GM18505 (cell line): ENCODE measurements at regions not wholly inside any gene's neighbourhood (a gene's known extent, or its start where the extent isn't known, plus 50 kb on each side); places are given as distances from the start of the nearest gene placed in this dataset.

ENCODE experiments used
- ATAC-seq: cut with Tn5 transposase; IDR thresholded peaks from one replicate; pipeline ENCODE4 v1.9.1; 2021; ENCODE audit not compliant: unreplicated experiment
- POLR2A ChIP-seq: IDR thresholded peaks from 4 replicates; pipeline ENCODE4 v1.6.1; 2011; ENCODE audit warnings: borderline replicate concordance; ENCODE audit not compliant: insufficient read depth, insufficient read length; ENCODE audit errors: extremely low read depth

DNA sequence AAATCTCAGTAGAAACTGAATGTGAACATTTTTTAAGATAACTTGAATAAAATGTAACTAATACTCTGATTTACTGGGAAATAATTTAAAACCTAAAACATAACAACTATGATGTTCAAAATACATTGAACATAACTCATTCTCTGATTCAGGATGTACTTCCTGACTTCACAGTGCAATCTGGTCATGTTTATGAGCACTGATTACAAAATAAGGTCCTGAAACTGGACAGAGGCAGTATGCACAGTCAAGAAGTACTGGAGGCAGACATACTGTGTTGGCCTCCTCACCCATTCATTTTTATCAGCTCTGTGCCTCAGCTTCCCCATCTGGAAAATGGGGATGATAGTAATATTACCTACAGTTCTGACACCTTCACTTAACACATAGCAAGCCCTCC is 651.3 kb downstream of the PTPRC start:
- no peak for ATAC-seq

DNA sequence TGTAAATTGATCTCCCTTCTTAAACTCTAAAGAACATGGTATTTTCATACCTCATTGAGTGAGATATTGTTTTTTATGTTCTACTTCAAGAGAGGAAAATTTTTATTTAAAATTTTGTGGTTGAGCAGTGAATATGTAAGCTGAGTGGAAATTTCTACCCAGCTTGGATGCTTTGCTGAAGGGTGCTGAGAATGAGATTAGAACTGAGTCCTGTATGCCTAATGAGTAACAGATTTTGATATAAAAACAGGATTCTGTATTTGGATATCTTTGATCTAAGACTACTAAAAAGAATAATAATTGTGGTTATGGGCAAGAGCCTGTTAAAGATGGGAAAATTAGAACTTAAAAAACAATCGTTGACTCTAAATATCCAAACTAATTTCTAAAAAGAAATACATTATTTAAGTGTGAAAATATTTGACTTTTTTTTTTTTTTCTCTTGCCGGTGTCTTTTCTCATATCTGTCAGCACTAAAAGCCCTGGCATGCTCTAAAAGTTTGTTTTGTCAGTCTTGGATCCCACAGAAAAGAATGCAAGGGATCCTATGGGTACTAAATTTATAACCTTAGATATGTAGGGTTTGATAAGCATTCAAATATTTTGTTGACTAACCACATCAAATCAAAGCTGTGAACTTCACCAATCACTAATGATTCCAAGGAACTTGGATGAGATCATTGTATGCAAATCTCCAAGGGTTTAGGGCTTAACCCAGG is 652.3 kb downstream of the PTPRC start:
- no peak for ATAC-seq
- TF ChIP-seq POLR2A: no peak

More for the DNA sequence above, 651.3 kb downstream of the PTPRC start:
- no peak for TF ChIP-seq POLR2A

DNA sequence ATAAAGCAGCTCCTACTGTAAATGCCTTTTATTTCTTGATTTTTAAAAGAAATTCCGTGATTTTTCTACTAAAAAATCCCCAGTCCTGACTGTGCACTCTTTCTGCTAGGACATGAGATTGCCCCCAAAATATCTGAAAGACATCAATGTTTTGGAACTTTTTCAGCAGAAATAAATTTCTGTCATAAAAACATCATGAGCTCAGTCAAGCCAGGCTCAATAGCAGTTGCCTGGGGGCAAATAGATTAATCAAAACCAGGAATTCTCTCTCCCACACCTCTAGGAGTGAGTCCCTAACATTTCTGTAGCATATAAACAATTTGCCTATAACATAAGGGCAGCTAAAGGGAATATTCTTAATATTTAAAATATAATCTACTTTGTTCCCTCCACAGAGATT is 654.1 kb downstream of the PTPRC start:
- TF ChIP-seq POLR2A: no peak
- ATAC-seq: no peak

DNA sequence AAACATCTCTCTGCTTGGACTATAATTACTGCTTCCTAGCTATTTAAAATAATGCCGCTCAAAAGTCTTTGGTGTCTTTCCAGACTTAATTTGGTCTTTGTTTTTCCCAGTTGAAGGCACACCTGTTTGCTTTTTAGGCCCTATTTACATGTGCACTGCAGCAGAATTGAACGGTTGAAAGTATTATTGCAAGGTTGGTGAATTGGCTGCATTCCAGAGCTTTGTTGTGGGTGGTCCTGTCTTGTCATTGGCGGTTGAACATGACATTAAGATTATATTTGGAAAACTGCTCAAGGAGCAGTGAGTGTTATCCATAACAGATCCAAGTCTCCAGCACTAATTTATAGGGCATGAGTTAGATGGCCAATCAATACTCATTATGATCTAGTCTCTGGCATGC is 656.3 kb downstream of the PTPRC start:
- no peak for TF ChIP-seq POLR2A
- no peak for ATAC-seq

DNA sequence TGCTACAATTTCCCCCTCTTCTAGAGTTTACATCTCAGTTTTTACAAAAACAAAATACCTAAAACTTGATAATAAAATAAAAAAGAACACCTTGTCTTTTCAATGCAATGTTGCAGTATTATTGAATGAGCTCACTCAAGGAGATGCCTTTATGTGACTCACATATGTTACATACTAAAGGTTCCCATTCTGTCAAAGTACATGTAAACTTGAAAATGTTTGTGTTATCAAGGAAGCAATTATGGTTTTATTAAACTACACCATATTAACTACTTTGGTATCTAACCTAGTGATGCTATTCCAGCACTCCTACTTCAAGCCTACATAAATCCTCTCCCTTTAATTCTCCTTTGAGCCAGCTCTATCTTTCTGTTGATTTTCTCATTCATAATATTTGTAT is 658.3 kb downstream of the PTPRC start:
- ATAC-seq: no peak
- no peak for TF ChIP-seq POLR2A

DNA sequence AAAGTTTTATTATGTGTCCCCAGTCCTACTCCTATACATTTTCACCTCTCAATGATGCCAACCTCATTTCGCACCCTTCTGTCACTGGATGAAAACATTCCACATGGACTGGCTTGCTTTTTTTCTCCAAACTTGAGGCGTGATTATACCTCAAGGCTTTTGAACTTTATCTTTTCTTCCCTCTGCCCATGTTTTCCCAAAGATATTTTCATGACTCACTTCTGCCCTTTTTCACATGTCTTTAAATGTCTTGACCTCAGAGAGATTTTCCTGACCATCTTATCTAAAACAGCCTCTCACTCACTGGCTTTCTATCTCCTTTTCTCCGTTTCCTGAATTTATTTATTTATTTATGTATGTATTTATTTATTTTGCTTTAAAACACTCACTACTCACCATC is 659.0 kb downstream of the PTPRC start:
- no peak for ATAC-seq
- TF ChIP-seq POLR2A: no peak

DNA sequence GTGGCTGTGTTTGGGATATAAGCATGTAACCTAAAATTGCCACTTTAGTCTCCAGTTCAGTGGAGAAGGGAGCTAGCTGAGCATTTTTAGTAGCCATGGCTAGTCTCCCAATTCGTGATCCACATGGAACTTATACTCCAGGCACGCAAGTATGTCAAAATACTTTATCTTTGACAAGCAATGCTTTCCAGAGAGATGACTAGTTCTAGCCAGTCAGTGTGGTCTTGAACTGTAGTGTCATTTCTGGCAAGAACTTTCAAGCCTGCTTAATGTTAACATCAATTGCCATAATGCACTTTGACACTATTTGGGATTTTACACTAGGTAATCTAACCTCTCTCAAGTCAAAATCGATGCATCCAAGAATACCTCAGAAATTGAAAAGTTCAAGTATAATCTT is 660.0 kb downstream of the PTPRC start:
- no peak for ATAC-seq
- TF ChIP-seq POLR2A: no peak

DNA sequence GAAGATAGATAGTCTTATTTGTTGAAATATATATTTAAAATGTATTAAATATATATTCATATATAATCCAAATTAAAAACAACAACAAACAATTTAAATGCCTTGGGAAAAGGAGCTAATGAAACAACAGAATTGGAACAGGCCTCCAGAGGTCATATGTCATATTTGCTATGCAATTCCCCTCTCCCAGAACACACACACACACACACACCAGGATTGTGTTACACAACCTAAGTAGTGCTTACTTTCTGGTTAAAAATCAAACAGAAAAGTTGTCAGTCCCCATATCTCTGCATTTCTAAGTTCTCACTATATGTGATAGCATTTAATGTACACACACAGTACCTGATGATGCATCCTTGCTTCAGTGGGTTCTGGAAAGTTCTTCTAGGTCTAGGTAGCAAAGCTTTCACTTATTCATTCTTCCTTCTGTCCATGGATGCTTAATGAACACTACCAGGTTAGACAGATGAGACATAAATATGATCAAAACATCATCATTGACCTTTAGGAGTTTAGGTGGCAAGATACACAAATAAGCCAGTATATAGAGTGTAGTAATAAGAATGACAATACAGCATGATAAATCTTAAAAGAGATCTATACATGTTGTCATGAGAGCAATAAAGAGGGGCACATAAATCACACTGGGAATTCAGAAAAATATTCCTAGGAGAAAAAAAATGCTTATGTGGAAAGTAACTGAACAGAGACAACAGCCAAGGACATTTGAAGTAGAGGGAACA is 662.8 kb downstream of the PTPRC start:
- no peak for ATAC-seq
- no peak for TF ChIP-seq POLR2A

DNA sequence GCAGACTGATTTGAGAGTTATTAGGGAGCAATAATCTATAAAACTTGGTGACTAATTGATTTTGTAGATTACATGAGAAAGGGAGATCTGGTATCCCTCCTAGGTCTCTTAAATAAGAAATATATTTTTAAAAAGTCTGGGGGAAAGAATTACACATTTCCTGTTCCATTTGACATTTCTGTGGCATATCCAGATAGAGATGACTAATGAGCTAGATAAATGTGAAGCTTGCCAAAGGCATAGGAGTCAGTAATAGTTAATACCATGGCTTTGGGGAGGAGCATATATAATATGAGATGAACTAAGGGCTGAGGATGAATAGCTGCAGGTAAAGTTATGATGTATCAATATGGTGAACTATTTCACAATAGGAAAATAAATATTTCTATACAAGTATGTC is 663.7 kb downstream of the PTPRC start:
- ATAC-seq: no peak
- no peak for TF ChIP-seq POLR2A

DNA sequence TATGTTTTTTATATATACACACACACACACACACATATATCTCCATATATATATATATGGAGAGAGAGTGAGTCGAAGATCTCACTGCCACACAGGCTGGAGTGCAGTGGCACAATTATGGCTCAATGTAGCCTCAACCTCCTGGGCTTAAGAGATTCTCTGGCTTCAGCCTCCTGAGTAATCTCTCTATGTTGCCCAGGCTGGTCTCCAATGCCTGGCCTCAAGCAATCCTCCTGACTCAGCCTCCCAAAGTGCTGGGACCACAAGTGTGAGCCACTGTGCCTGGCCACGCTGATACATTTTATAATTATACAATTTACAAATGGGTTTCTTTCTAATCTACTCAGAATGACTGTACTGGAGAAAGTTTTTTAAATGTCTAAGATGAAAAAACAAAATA is 664.2 kb downstream of the PTPRC start:
- ATAC-seq: no peak
- no peak for TF ChIP-seq POLR2A

DNA sequence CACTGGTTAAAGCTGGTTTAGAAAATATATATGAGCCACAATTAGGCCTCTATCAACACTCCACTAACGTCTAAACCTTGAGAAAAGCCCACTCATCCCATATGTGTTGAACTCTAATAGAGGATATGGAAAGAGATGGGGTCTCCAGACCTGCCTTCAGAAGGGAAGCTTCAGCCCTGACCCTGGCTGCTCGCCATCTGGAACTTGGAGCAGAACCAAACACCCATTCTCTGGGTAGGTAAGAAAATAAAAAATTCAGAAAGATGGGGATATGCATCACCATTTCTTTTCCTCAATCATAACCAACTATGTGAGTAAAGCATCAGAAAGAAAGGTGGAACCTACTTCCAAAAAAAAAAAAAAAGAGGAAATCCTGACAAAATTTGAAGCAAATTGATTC is 666.2 kb downstream of the PTPRC start:
- no peak for ATAC-seq
- no peak for TF ChIP-seq POLR2A

DNA sequence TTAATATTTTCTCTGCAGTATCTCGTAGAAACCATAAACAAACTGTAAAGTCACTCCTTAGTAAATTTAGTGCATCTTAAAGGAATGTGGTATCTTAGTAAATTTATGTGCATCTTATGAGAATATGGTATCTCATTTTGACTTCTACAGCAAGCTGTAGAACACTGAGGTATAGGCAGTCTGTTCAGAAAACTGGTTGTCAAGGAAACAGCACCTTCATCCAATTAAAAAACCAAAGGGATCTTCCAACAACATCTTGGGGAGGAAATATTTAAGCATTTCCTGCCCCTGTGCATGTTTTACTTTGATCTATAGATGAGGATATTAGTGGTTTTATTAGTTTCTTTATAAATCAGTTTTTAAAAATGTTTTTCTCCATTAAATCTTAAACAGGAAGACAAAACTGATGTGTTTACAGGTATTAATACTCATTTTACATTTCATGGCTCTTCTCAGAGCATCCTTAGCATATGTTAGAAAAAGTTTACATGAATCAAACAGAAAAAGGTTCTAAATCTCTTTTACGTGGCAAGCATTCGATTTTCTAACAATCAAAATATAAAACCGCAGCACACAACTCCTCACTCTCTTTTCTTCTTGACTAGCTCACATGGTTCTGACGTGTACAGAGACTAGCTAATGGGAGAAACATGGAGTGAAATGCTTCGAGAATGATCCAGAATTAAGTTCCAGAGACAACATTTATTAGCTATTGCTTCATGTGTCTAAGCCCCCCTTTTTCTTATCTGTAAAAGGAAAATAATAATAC is 668.8 kb downstream of the PTPRC start:
- no peak for ATAC-seq
- no peak for TF ChIP-seq POLR2A

DNA sequence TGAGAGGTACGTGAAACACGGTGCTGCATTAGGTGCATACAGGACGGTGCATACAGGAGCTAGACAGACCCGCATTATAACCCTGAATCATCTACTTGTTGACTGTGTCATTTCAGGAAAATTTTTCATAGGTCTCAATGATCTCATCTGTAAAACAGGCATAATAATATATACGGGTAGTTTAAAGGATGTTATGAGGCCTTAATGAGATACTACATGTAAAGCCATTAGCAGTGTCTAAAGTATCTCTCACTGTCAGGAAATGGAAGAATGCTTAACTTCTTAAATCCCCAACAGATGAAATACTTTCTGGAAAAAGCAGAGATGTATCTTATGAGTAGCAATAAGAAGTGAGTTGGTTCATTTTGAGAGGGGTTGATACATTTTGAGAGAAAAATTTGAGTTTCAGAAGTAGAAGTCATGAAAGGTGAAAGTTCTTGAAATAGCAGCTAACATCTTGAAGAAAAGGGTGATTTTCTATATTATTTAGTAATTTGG is 669.6 kb downstream of the PTPRC start:
- ATAC-seq: no peak

DNA sequence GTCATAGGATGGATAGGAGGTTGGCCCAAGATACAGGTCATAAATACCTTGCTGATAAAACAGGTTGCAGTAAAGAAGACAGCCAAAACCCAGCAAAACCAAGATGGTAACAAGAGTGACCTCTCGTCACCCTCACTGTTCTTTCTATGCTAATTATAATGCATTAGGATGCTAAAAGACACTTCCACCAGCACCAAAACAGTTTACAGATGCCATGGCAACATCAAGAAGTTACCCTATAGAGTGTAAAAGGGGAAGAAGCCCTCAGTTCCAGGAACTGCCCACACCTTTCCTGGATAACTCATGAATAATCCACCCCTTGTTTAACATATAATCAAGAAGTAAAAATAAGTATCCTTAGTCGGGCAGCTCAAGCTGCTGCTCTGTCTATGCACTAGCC is 671.9 kb downstream of the PTPRC start:
- no peak for ATAC-seq

More for the DNA sequence above, 669.6 kb downstream of the PTPRC start:
- no peak for TF ChIP-seq POLR2A

More for the DNA sequence above, 671.9 kb downstream of the PTPRC start:
- TF ChIP-seq POLR2A: no peak
